MG63 (cell line): ENCODE measurements at regions not wholly inside any gene's neighbourhood (a gene's known extent, or its start where the extent isn't known, plus 50 kb on each side); places are given as distances from the start of the nearest gene placed in this dataset.
A peak's percentile ranks its signal among the peaks of the same experiment; 100 is the strongest.
"Not testable (repeated sequence)": the region's sequence is repeated elsewhere in the genome, so short reads cannot be mapped to it uniquely, and the experiment has no call there.

Experiments
- DNase-seq: peaks from one replicate; pipeline ENCODE4 v3.0.0-alpha.2; 2020
- H3K27me3 ChIP-seq: fragments of 250-450 bp; sonication (Bioruptor Pico); 2 replicates; pipeline ENCODE4 v1.5.1; 2020; ENCODE audit warnings: mild to moderate bottlenecking, moderate library complexity
- H3K36me3 ChIP-seq: fragments of 250-450 bp; sonication (Bioruptor Pico); 2 replicates; pipeline ENCODE4 v1.5.1; 2020; ENCODE audit warnings: mild to moderate bottlenecking, moderate library complexity
- H3K4me3 ChIP-seq: fragments of 250-450 bp; sonication (Bioruptor Pico); 2 replicates; pipeline ENCODE4 v1.5.1; 2020; ENCODE audit warnings: mild to moderate bottlenecking, moderate library complexity
- H3K9me3 ChIP-seq: fragments of 250-450 bp; sonication (Bioruptor Pico); 2 replicates; pipeline ENCODE4 v1.5.1; 2020; ENCODE audit warnings: mild to moderate bottlenecking, moderate library complexity

DNA sequence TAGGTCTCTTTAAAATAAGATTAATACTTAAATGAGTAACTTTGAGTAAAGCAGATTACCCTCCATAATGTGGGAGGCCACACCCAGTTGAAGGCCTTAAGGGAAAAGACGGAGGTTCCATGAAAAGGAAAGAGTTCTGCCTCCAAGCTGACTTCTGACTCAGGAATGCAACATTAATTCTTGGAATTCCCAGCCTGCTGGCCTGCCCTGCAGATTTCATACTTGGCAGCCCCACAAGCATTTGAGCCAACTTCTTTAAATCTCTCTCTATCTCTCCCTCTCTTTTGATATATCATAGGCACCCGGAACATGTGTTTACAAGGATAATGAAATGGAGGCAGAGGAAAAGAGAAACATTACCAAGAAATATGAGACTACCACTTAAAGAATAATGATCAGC lies 902.3 kb upstream of the MIR17HG start:
- peak; percentile 83 for DNase-seq
- Histone ChIP-seq H3K4me3 (no peak overlapping the region), H3K9me3 (peaks cover 2% of the 10 kb centered on the region; the same call in 1 of the 2 replicates), H3K27me3 (no peaks in the 10 kb centered on the region), H3K36me3 (no peaks in the 10 kb centered on the region)

GRCh38 chr13:90447034-90447733 lies 900.3 kb upstream of the MIR17HG start:
- Histone ChIP-seq H3K4me3 (no peak overlapping the region), H3K36me3 (no peaks in the 10 kb centered on the region), H3K27me3 (no peaks in the 10 kb centered on the region), H3K9me3 (peaks cover 2% of the 10 kb centered on the region; the same call in 1 of the 2 replicates)
- no peak for DNase-seq

DNA sequence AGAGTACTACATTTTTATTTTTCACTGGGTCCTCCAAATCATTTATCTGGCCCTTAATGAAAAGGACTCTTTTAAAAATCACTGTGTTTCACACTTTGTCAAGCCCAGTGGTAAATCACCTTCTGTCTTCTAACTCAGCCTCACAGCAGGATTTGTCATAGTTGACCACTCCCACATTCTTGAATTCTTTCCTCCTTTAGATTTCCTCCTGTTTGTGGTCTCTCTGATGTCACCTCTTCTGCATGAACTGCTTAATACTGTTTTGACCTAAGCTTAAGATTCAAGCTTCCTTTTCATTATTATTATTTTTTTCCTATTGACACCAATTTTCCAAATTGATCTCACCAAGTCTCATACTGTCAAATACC lies 899.8 kb upstream of the MIR17HG start:
- no peak for DNase-seq
- peaks cover 2% of the 10 kb centered on the region; the same call in 1 of the 2 replicates for H3K9me3 ChIP-seq
- H3K36me3 ChIP-seq: no peaks in the 10 kb centered on the region
- no peaks in the 10 kb centered on the region for H3K27me3 ChIP-seq
- H3K4me3 ChIP-seq: no peak overlapping the region

DNA sequence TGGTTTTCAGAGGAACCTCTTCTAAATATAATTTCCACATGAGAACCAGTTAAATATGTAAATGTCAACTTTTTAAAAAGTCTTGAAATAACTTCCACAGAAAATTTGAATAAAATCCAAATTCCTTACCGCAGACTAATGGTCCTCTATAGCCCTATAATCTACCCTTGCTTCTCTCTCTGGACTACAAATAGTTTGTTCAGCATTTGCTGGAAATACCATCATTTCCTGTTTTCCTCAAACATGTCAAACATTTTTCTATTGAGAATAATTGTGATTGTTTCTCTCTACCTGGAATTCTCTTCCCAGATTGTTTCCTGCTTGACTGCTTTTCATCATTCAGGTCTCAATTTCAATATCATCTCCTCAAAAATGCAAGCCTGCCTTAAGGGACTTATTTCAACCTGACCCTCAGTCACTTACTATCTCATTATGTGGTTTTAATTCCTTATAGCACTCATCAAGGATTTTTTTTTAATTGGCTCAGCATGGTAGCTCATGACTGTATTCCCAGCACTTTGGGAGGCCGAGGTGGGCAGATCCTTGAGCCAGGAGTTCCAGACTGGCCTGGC lies 898.9 kb upstream of the MIR17HG start:
- no peak for DNase-seq
- no peaks in the 10 kb centered on the region for H3K27me3 ChIP-seq
- peaks cover 2% of the 10 kb centered on the region; the same call in 1 of the 2 replicates for H3K9me3 ChIP-seq
- H3K36me3 ChIP-seq: no peaks in the 10 kb centered on the region
- no peak overlapping the region for H3K4me3 ChIP-seq

DNA sequence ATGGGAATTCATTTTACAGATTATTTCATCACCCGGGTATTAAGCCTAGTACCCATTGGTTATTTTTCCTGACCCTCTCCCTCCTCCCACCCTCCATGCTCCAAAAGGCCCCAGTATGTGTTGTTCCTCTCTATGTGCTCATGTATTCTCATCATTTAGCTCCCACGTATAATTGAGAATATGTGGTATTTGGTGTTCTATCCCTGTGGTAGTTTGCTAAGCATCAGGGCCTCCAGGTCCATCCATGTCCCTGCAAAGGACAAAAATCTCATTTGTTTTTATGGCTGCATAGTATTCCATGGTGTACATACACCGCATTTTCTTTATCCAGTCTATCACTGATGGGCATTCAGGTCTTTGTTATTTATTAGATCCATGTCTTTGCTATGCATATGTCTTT lies 894.1 kb upstream of the MIR17HG start:
- Histone ChIP-seq H3K27me3 (no peaks in the 10 kb centered on the region), H3K9me3 (no peaks in the 10 kb centered on the region), H3K36me3 (no peaks in the 10 kb centered on the region), H3K4me3 (no peak overlapping the region)
- no peak for DNase-seq

DNA sequence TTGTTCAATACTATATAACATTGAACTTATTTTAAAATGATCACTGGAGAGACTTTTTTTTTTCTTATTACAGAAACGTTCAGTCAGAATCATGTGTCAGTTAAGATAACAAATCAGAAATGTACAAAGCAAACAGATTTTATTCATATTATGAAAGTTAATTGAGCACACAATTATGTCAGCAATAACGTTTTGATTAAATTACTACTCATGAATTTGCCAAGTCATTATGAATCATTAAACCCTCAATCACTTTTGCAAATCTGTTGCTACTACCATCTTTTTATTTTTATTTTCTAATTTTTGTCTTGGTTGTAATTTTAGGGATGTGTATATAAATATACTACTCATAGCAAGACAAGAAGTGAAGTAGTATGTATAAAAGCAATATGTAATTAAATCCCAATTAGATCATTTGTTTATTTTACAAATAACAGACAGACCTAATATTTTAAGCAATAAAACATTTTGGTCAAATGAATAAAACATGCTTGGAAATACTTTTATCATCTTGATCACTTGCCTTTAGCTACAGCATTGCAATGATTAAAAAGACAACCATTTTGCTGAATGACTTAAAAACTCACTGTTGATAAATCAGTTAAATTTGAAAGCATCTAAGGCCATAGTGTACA lies 893.4 kb upstream of the MIR17HG start:
- Histone ChIP-seq H3K9me3 (no peaks in the 10 kb centered on the region), H3K36me3 (no peaks in the 10 kb centered on the region), H3K27me3 (no peaks in the 10 kb centered on the region), H3K4me3 (no peak overlapping the region)
- no peak for DNase-seq

DNA sequence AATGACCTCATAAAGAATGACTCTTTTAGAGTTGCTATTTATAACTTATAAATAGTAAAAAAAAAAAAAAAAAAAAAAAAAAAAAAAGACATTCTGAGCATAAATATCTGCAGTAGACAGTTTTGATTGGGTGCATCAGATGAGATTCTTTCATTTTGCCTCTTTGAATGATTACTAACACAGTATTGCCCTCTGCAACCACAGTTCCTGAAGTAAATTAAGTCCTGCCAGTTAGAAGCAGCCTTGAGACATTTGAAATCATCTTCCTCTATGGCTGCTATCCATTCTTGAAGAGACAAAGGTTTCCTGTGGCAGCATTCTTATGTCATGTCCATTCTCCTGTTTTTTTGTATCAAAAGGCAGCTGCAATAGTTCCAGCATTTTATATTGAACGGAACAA lies 892.4 kb upstream of the MIR17HG start:
- no peak for DNase-seq
- Histone ChIP-seq H3K4me3 (no peak overlapping the region), H3K36me3 (no peaks in the 10 kb centered on the region), H3K9me3 (no peaks in the 10 kb centered on the region), H3K27me3 (no peaks in the 10 kb centered on the region)

DNA sequence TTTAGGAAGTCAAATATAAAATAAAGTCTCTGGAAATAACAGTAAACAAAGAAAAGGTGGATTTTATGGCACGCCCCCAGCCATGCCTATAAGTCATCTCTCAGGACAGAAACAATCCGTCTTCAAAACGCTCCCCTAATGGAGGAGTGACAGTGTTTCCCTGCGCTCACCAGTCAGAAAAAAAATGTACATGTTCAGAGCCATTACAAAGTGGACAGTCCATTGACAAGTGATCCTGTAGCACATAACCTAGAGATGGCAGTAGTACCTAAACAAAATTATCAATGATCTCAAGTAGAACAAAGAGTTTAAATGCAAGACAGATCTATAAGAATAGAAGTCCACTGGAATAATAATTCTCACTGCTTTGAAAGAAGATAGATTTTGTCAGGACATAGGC lies 891.7 kb upstream of the MIR17HG start:
- Histone ChIP-seq H3K27me3 (no peaks in the 10 kb centered on the region), H3K36me3 (no peaks in the 10 kb centered on the region), H3K4me3 (no peak overlapping the region), H3K9me3 (no peaks in the 10 kb centered on the region)
- DNase-seq: no peak

DNA sequence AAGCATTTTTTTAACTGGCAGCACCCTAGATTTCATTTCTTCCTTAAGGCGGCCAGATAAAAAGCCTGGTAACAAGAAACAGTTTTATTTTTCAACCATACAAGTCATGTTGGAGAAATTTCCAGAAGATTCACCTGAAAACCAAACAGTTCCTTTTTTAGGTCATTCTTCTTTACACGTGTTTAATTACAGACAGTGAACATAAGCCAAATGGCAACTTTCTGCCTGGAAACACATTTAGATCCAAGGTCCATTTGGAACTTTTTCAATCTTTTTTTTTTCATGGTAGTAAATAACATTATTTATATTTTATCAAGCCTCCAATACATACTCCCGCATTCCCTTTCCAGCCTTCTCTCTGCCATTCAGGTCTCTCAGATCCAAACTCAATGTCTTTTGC lies 886.1 kb upstream of the MIR17HG start:
- no peak for DNase-seq
- no peaks in the 10 kb centered on the region for H3K36me3 ChIP-seq
- H3K27me3 ChIP-seq: 0 out of 2 replicates have a peak, but pooled peaks cover 2% of the 10 kb centered on the region
- H3K4me3 ChIP-seq: no peak overlapping the region
- no peaks in the 10 kb centered on the region for H3K9me3 ChIP-seq

DNA sequence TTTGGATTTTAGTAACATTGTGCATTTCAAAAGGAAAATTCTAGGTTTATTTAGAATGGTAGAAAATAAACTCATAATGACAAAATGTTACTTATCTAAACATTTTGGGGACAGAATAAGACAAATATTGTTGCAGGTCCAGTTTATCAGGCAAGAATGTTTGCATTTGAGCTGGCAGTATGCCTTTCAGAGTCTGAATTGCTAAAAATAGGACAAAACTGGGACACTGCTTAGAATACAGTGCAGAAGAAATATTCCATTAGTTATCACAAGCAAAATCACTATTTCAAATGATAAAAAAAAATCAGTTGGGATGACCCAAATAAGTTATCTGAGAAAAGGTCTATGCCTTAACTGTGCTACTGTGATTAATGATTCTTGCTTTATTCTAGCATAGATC lies 870.3 kb upstream of the MIR17HG start:
- no peaks in the 10 kb centered on the region; the same call in 1 of the 2 replicates for H3K9me3 ChIP-seq
- no peak overlapping the region for H3K4me3 ChIP-seq
- no peak for DNase-seq
- H3K36me3 ChIP-seq: no peaks in the 10 kb centered on the region
- no peaks in the 10 kb centered on the region for H3K27me3 ChIP-seq

DNA sequence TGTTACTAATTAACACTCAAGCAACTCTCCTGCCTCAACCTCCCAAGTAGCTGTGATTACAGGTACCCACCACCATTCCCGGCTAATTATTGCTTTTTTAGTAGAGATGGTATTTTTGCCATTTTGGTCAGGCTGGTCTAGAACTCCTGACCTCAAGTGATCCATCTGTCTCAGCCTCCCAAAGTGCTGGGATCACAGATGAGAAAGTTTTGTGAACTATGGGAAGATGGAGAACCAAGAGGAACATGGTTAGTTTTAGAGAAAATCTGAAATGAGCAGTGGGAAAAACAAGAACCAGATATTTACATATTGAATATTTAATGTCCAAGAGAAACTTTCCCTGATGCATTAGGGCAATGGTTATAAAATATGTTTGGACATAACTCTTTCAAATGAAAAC lies 863.6 kb upstream of the MIR17HG start:
- no peak for DNase-seq
- no peaks in the 10 kb centered on the region for H3K9me3 ChIP-seq
- H3K27me3 ChIP-seq: no peaks in the 10 kb centered on the region
- H3K36me3 ChIP-seq: no peaks in the 10 kb centered on the region
- H3K4me3 ChIP-seq: no peak overlapping the region

GRCh38 chr13:90485436-90485835 lies 862.1 kb upstream of the MIR17HG start:
- Histone ChIP-seq H3K27me3 (no peaks in the 10 kb centered on the region), H3K9me3 (no peaks in the 10 kb centered on the region), H3K36me3 (no peaks in the 10 kb centered on the region), H3K4me3 (no peak overlapping the region)
- no peak for DNase-seq

DNA sequence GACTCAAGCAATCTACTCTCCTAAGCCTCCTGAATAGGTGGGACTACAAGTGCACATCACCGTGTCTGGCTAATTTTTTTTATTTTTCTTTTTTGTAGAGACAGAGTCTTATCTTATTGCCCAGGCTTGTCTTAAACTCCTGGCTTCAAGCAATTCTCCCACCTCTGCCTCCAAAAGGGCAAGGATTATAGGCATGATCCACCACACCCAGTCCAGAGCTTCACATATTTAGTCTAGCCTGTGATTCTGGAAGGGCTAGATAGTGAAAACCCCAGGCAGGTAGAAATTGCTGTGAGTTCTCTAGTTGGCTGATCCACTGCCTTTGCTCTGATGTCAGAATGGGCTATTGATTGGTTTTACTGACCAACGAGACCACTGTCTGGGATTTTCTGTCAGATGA lies 854.6 kb upstream of the MIR17HG start:
- Histone ChIP-seq H3K27me3 (no peaks in the 10 kb centered on the region), H3K9me3 (no peaks in the 10 kb centered on the region), H3K4me3 (no peak overlapping the region), H3K36me3 (no peaks in the 10 kb centered on the region)
- no peak for DNase-seq

- DNase-seq: no peak
- no peaks in the 10 kb centered on the region for H3K36me3 ChIP-seq
- H3K27me3 ChIP-seq: no peaks in the 10 kb centered on the region
- no peak overlapping the region for H3K4me3 ChIP-seq
- H3K9me3 ChIP-seq: no peaks in the 10 kb centered on the region
These were observed 853.8 kb upstream of the MIR17HG start for GRCh38 chr13:90493667-90494066.

DNA sequence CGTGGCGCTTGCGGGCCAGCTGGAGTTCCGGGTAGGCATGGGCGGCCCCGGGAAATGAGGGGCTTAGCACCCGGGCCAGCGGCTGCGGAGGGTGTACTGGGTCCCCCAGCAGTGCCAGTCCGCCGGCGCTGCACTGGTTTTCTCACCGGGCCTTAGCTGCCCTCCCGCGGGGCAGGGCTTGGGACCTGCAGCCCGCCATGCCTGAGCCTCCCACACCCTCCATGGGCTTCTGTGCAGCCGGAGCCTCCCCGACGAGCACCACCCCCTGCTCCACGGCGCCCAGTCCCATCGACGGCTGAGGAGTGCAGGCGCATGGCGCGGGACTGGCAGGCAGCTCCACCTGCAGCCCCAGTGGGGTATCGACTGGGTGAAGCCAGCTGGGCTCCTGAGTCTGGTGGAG lies 852.6 kb upstream of the MIR17HG start:
- H3K9me3 ChIP-seq, H3K27me3 ChIP-seq, DNase-seq: not testable (repeated sequence)

DNA sequence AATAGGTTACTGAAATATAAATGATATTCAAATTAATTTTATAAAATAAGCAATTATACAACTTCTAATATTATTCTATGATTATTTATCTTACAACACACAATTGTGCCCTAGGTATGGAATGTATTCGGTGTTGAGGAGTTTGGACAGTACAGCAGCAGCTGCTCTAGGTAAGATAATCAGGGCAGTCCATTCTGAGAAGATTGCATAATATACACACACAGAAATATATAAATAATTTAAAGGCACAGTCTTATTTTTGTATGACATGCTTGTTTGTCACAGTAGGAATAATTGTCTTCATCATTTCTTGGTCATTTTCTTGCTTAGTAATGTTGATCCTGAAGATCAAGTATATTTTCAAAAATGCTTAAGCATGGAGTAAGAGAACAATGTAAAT lies 849.4 kb upstream of the MIR17HG start:
- H3K4me3 ChIP-seq: no peak overlapping the region
- no peaks in the 10 kb centered on the region for H3K27me3 ChIP-seq
- DNase-seq: no peak
- no peaks in the 10 kb centered on the region for H3K36me3 ChIP-seq
- H3K9me3 ChIP-seq: no peaks in the 10 kb centered on the region

More for the DNA sequence above, 852.6 kb upstream of the MIR17HG start:
- H3K36me3 ChIP-seq, H3K4me3 ChIP-seq: not testable (repeated sequence)

DNA sequence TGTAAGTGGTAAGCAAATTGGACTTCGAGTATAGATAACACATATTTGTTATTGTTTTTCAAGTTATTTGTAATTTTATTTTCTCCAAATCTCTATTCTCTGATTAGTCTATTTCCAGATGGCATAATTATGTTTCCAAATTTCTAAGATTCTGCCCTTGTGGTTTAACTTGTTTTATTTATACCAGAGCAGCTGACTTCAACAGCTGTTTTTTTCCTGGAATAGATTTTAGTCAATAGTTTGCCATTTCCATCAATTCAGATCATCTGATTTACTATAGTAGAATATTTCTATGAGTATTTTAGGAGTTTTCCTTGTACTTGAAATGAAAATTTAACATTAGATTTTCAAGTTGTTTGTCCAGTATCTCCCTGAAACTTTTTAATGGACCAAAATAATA lies 848.7 kb upstream of the MIR17HG start:
- H3K36me3 ChIP-seq: no peaks in the 10 kb centered on the region
- H3K9me3 ChIP-seq: no peaks in the 10 kb centered on the region
- H3K27me3 ChIP-seq: no peaks in the 10 kb centered on the region
- H3K4me3 ChIP-seq: no peak overlapping the region
- no peak for DNase-seq

DNA sequence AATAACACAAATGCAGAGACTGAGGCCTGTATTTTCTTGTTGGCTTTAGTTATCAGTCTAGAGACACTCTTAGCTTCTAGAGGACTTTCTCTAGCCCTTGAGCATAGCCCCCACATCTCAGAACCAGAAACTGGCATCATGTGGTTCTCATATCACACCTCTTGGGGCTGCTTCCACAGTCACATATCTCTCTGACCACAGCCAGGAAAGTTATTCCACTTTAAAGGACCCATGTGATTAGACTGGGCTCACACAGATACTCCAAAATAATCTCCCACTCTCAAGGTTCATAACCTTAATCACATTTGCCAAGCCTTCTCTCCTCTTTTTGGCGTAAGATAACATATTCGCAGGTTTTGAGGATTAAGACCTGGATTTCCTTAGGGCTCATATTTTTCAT lies 846.9 kb upstream of the MIR17HG start:
- no peak overlapping the region for H3K4me3 ChIP-seq
- no peaks in the 10 kb centered on the region for H3K9me3 ChIP-seq
- no peak for DNase-seq
- H3K27me3 ChIP-seq: no peaks in the 10 kb centered on the region
- no peaks in the 10 kb centered on the region for H3K36me3 ChIP-seq
